Adrenal gland (tissue), 9 donors: ENCODE measurements at regions not wholly inside any gene's neighbourhood (a gene's known extent, or its start where the extent isn't known, plus 50 kb on each side); places are given as distances from the start of the nearest gene placed in this dataset.
"Not testable (repeated sequence)": the region's sequence is repeated elsewhere in the genome, so short reads cannot be mapped to it uniquely, and the experiment has no call there.

Source experiments
- DNase-seq, 7 donors: peaks; one replicate each; pipeline ENCODE4 v3.0.0-alpha.2; 2019 to 2020
- H3K27ac ChIP-seq, 5 donors: fragments of 200-600 bp; sonication (generic) in 4 of 5; 1 replicate in 3 of 5; 2 replicates in 2 of 5; pipeline versions ENCODE4 v1.5.1 to v1.8.0; 2016 to 2020; ENCODE audit warnings: mild to moderate bottlenecking in 1 of 5
- H3K27me3 ChIP-seq: fragments of 200-600 bp; 2 replicates; pipeline ENCODE4 v1.8.0; 2021
- H3K36me3 ChIP-seq, 2 donors: fragments of 200-600 bp; replicated peaks in 1 of 2; 1 replicate in 1 of 2; 2 replicates in 1 of 2; pipeline versions ENCODE4 v1.5.1 to v1.8.0; 2018 to 2022
- H3K4me1 ChIP-seq, 2 donors: fragments of 200-600 bp; replicated peaks in 1 of 2; 1 replicate in 1 of 2; 2 replicates in 1 of 2; pipeline versions ENCODE4 v1.5.1 to v1.8.0; 2018 to 2021
- H3K4me3 ChIP-seq, 4 donors: fragments of 200-600 bp; sonication (generic) in 3 of 4; one replicate each; pipeline ENCODE4 v1.5.1; 2016 to 2018
- H3K9me3 ChIP-seq, 3 donors: fragments of 200-600 bp; sonication (generic) in 1 of 3; replicated peaks in 1 of 3; 1 replicate in 2 of 3; 2 replicates in 1 of 3; pipeline versions ENCODE4 v1.5.1 to v1.8.0; 2016 to 2021
- CTCF ChIP-seq, 6 experiments: fragments of 450-650 bp in 4 of 6; fragments of 200-600 bp in 2 of 6; sonication (generic) in 1 of 6; IDR thresholded peaks; 1 replicate in 5 of 6; 2 replicates in 1 of 6; pipeline versions ENCODE4 v1.5.1 to v1.8.0; 2016 to 2021; ENCODE audit warnings: antibody characterized with exemption in 6 of 6, mild to moderate bottlenecking in 2 of 6, moderate library complexity in 1 of 6
- POLR2A ChIP-seq, 2 donors: fragments of 450-650 bp; IDR thresholded peaks; one replicate each; pipeline ENCODE4 v1.6.1; 2017; ENCODE audit warnings: antibody characterized with exemption in 2 of 2, mild to moderate bottlenecking in 2 of 2, moderate library complexity in 1 of 2
- WGBS, 4 donors: extraction: QIAGEN DNeasy Blood & Tissue Kit in 2 of 4; methylation state at CpG; one replicate each; pipeline versions ENCODE4 v1.1.5 to v1.1.7; 2013 to 2017; 5-methylcytosine and 5-hydroxymethylcytosine counted together
- intact Hi-C, 2 donors: fragments of 100-400 bp; cut with DNase I; formaldehyde crosslinking; loops; one replicate each; pipeline versions ENCODE4 v1.14.1 to v1.15.0; 2022 to 2023
- donor health status: healthy with polysubstance abuse.
- donor health status: Bipolar disorder and iron deficiency.
- donor health status: DM: yes; HTN: yes; CAD: no.
- donor health status: DM: no; HTN: no; CAD: no.
- donor health status: DM: no; HTN: no; CAD: no.

GRCh38 chr3:20974396-20974795, 776.6 kb downstream of the ZNF385D start:
- intact Hi-C loops, result no loop called here
- TF ChIP-seq POLR2A (IDR thresholded peaks at IDR 0.05) (no peak), CTCF (IDR thresholded peaks at IDR 0.05) (no peak)
- no peaks in the 10 kb centered on the region for H3K27me3 ChIP-seq
- WGBS, 4 donors, result 63 to 95% (median 87%) methylated on average over 3 of the region's 3 CpGs
- peaks cover 0 to 6% (median 0%) of the 10 kb centered on the region in 3 donors for H3K9me3 ChIP-seq
- no peaks in the 10 kb centered on the region for H3K4me1 ChIP-seq
- no peak for DNase-seq
- no peak overlapping the region for H3K27ac ChIP-seq
- H3K36me3 ChIP-seq, result no peaks in the 10 kb centered on the region
- no peak overlapping the region for H3K4me3 ChIP-seq

- H3K4me1 ChIP-seq, intact Hi-C loops, H3K9me3 ChIP-seq, H3K4me3 ChIP-seq, DNase-seq, H3K27ac ChIP-seq, H3K27me3 ChIP-seq, H3K36me3 ChIP-seq: not testable (repeated sequence)
- WGBS, 4 donors, result 75 to 86% (median 78%) methylated on average over 7 of the region's 7 CpGs
These were observed 780.2 kb downstream of the ZNF385D start for GRCh38 chr3:20970807-20971206.

GRCh38 chr3:20967485-20967884, 781.5 kb upstream of the SGO1 start:
- H3K36me3 ChIP-seq, DNase-seq, H3K27me3 ChIP-seq, H3K4me3 ChIP-seq, H3K9me3 ChIP-seq, H3K4me1 ChIP-seq, intact Hi-C loops, H3K27ac ChIP-seq: not testable (repeated sequence)
- WGBS, 4 donors, result 91 to 98% (median 97%) methylated on average over 2 to 3 of the region's 3 CpGs

- intact Hi-C loops, result no loop called here
- H3K4me1 ChIP-seq, result no peaks in the 10 kb centered on the region
- TF ChIP-seq POLR2A (IDR thresholded peaks at IDR 0.05) (no peak), CTCF (IDR thresholded peaks at IDR 0.05) (no peak)
- H3K27ac ChIP-seq, result no peak overlapping the region
- H3K36me3 ChIP-seq, result no peaks in the 10 kb centered on the region
- H3K27me3 ChIP-seq, result no peaks in the 10 kb centered on the region
- no peak for DNase-seq
- no peaks in the 10 kb centered on the region for H3K9me3 ChIP-seq
- 40 to 49% (median 46%) methylated on average over 1 of the region's 1 CpG for WGBS, 4 donors
- no peak overlapping the region for H3K4me3 ChIP-seq
These were observed 772.2 kb upstream of the SGO1 start for GRCh38 chr3:20958161-20958560.

- no peak for DNase-seq
- intact Hi-C loops, result no loop called here
- no peaks in the 10 kb centered on the region for H3K27me3 ChIP-seq
- no peaks in the 10 kb centered on the region for H3K9me3 ChIP-seq
- H3K27ac ChIP-seq, result no peak overlapping the region
- H3K4me3 ChIP-seq, result no peak overlapping the region
- H3K4me1 ChIP-seq, result no peaks in the 10 kb centered on the region
- H3K36me3 ChIP-seq, result no peaks in the 10 kb centered on the region
- no peak for TF ChIP-seq CTCF (IDR thresholded peaks at IDR 0.05)
- TF ChIP-seq POLR2A (IDR thresholded peaks at IDR 0.05), result no peak
These were observed 759.9 kb upstream of the SGO1 start for GRCh38 chr3:20945892-20946291.
